GM18909 (cell line): ENCODE measurements at regions not wholly inside any gene's neighbourhood (a gene's known extent, or its start where the extent isn't known, plus 50 kb on each side); places are given as distances from the start of the nearest gene placed in this dataset.
A peak's percentile ranks its signal among the peaks of the same experiment; 100 is the strongest.

Experiments
- ATAC-seq: cut with Tn5 transposase; IDR thresholded peaks from one replicate; pipeline ENCODE4 v1.9.1; 2021; ENCODE audit warnings: mild to moderate bottlenecking; ENCODE audit not compliant: unreplicated experiment, poor library complexity

DNA sequence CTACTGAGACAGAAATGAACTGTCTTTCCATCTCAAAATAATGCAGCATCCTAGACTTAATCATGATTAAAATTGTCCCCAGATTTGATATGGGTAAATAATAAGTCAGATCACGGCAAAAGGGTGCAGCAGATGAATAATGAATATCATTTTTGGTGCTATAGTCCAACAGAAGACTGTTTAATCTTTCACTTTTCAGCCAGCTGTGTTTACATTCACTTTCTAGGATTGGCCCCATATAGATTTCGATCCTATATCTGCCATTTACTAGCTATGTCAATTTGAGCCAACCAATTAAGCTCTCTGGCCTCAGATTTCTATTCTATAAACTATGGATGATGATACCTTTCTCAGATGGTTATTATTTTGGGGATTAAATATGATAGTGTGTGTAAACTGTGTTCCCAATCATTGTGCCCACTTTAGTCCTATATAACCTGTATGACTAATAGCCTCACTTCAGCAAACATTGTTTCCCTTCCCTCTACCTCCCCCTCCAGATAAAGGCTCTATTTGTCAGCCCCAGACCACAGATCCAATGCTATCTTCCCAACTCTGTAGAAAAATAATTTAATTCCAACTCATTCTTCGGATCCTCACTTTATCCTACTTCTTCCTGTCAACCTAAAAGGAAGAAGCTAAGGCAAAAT lies 53.6 kb upstream of the NT5E start:
- ATAC-seq, result no peak

DNA sequence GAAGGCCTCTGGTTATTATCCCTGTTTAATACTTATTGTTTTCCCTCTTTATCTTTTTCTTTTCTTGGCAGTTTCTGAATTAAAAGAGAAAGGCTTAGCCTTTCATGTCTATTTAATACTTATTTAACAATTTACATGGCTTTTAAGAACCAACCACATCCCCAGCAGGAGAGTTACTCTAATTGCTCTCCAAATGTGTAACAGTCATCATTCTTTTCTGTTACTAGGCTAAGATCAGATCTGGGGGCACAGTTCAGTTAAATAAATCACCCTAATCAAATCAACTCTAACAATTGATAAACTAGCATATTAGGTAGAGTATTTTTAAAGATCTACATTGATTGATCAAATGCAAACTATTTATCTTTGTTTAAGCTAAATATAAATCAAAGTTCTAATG lies 54.1 kb upstream of the NT5E start:
- ATAC-seq, result no peak

DNA sequence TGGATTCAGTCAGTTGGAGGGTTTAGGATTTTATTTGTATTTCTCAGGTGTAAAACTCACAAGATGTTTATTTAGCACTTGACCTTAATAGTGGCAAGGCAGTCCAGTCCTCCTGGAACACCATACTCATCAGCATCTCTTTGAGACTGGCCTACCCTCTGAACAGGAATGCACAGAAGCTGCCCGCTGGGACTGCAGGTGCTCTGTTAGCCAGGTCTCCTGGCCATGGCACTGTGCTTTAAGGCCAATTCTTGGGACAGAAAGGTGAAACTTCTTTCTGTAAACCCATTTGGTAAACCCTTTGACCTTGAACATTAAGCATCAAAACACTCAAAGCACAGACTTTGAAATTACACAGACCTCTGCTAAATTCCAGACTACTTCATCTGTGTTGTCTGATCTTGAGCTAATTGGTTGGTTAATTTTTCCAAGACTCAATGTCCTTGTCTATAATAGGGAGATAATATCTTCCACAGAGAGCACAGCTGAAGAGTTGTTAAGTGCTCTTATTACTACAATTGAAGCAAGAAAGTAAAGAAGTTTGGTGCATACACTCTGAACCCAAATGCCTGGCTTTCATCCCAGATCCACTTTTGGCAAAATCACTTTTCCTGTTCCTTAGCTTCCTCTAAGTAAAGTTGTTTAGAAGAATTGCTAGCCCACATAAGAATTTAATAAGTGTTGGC lies 54.9 kb upstream of the NT5E start:
- ATAC-seq, result no peak

DNA sequence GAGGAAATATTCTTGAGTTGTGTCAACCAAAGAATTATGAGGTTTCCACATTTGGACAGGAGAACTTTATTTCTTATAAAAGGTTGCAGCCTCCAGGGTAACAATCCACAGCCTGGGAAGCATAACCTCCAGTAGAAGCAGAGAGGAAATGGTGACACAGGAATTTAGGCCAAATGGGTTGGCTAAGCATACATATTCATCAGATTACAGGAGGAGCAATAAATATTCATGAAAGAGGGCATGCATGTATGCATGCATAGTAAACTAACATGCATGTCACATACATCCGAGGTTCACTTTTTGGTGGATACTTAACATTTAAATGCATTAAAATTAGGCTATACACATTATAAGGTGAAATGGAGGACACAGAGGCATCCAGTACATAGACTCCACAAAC lies 55.7 kb upstream of the NT5E start:
- ATAC-seq, result no peak

- no peak for ATAC-seq
Observed at GRCh38 chr6:85392379-85392778, 57.5 kb upstream of the NT5E start.

GRCh38 chr6:85390775-85391174 lies 59.1 kb upstream of the NT5E start:
- ATAC-seq, result no peak

- no peak for ATAC-seq
Observed at GRCh38 chr6:85390105-85390728, 59.7 kb upstream of the NT5E start.

DNA sequence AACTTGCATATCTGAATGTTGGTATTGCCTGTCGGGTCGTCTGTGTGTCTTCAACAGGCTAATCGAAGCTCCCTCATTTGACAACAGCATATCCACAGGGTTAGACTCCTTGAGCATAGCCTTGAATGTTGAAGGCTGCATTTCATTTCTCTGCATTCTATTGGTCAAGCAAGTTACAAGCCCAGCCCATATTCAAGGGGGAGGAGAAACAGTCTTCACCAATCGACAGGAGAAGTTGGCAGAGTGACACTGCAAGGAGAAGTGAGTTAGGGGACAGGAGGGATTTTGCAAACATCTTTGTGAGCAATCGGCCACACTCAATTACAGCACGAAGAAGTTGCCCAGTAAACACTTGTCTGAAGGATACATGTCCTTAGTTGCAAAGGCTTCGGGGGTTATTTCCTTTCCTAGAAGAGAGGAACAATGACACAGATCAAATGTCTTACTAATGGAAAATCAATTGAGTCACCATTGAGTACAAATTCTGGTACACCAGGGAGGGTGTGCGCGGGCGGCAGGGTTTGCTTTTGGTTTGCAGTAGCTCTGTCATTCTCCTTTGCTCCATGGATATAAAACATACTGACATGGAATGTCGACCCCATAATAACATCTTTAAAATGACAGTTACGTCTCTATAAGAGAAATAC lies 60.6 kb upstream of the NT5E start:
- no peak for ATAC-seq

DNA sequence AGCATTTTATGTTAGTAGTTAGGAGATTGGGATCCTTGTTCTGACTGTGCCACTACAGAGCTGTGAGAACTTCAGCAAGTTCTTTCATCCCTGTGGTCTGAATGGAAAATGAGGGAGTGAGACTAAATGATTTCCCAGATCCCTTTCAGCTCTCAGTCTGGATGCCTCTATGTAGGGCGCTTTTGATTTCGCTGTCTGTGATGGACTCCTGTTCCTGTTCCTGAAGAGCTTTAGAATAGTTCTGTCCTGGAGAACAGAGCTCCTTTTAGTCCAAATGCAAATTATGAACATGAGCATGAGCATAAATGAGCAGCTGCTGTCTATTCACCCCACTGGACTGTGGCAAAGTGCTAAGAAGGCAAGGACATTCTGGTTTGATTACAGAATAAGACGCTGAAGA lies 61.4 kb upstream of the NT5E start:
- no peak for ATAC-seq

DNA sequence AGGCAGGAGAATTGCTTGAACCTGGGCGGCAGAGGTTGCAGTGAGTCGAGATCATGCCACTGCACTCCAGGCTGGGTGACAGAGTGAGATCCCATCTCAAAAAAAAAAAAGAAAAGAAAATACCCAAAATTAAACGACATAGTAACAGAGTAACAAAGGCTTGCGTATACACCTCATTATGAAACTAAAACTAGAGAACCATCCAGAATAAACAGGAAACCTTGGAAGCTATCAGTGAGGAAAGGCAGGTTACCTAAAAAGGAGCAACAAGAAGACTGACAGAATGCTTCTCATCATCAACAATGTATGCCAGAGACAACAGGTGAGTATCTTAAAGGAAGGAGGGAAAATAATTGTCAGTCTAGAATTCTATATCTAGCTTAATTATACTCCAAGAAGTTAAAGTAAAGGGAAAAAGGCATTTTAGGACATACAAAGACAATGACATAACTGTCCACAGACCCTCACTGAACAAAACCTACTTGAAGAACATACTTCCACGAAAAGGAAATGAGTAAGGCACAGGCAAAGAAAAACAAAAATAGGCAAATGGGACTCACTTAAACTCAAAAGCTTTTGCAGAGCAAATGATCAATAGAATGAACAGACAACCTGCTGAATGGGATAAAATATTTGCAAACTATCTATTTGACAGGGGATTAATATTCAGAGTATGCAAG lies 64.1 kb upstream of the NT5E start:
- ATAC-seq, result no peak

GRCh38 chr6:85383042-85383441 lies 66.8 kb upstream of the NT5E start:
- no peak for ATAC-seq

DNA sequence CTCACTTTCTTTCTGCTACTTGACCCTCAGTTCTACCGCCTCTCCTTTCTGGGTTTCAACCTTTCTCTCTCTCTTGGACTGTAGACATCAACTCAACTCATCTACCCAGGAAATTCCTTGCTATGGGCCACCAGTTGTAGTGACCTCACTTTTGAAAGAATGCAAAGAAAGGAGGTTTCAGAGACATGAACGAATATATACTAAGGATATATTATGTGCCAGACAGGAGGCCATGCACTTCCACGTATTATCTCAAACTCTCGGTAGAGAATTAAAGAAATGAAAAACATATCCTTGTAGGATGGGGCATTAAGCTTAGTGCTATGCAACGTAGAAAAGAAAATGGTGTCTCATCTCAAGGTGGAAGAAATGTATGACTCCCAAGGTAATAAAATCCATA lies 67.3 kb upstream of the NT5E start:
- no peak for ATAC-seq

- ATAC-seq, result no peak
Observed at GRCh38 chr6:85372915-85373270, 77.0 kb upstream of the NT5E start.

DNA sequence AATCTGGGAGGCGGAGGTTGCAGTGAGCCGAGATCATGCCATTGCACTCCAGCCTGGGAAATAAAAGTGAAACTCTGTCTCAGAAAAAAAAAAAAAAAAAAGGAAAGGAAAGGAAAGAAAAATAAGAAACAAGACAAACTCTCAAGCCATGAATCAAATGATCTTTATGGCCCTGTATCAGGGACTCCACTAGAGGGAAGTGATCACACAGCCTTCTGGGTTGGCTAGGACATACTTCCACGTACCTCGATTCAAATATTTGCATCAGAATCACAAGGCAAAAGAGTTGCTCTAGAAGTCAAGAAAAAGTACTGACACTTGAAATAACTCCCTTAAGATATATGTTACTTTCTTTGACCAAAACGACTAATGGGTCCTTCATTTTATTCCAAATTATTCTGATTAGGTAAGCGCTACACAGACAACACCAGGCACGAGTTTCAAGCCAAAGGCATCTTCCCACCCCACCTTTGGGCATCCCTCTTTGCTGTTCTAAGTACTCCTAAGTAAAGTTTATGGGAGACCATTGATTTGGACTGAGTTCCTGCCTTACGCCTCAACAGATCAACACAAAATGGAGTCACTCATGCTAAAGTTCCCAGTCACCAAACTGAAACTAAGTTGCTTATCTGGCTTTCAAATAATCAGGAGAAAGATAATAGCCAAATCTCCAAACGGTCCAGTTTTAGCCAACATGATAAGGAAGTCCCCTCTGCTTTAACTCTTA lies 77.5 kb upstream of the NT5E start:
- ATAC-seq, result no peak

DNA sequence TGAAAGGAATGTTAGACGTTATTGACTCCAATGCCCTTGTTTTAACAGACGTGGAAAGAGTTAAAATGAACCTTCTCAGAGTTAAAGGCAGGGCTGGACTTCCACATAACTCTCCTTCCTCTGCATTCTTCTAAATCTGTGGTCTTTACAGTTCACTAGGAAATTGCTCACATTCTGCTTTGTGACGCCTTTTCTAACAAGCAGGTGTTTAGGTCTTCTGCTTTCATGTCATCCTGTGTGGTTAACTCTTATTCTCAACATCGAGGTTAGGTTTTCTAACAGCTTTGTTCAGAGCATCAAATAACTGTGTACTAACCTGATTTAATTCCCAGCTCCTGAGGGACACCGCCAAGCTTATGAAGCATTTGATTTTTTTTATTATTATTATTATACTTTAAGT lies 81.3 kb upstream of the NT5E start:
- peak; percentile 87 for ATAC-seq

- peak; percentile 53 for ATAC-seq
Observed at GRCh38 chr6:85364344-85364743, 85.5 kb upstream of the NT5E start.

DNA sequence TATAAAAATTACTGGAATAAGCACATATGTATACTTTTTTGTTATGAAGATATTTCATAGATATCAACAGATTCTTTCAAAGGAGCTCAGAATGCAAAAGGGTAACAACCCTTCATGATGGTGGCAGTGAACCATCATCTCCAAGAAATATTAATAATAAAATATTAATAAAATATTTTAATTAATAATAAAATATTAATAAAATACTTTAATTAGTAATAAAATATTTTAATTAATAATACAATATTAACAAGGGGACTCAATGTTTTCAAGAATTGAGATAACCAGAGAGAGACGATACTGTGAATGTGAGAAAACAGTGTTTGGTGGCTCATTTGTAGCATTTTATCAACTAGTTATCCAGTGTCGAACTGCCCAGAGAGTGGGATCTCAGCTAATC lies 86.0 kb upstream of the NT5E start:
- ATAC-seq, result no peak

DNA sequence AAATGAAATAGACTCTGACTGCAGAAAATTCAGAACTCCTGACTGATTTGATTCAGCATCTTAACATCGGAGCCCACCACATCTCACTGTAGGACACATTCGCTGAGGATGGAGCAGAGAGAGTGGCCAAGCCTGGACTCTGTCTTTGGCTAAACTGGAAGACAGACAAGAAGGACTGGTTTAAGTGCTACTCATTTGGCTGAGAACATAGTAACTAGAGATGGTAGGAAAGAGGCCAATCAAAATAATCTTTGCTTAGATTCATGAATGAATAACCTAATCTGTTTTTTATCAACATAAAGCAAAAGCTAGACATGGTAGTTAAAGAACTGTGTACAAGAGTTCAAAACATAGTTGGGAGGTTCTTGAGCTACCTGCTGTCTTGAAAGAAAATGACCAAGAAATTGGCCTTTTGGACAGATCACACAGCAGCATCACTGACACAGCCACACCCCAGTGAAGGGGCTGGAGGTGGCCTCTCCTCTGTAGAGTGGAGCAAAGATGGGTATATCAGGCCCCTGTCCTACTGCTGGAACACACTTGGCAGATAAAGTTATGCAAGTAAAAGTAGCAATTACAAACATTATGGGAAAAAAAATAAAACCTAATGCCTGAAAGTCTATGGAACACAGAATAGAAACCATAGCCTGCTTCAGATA lies 87.1 kb upstream of the NT5E start:
- no peak for ATAC-seq

GRCh38 chr6:85361643-85362014 lies 88.3 kb upstream of the NT5E start:
- no peak for ATAC-seq
